Upper lobe of left lung (tissue), 6 donors: ENCODE measurements at regions not wholly inside any gene's neighbourhood (a gene's known extent, or its start where the extent isn't known, plus 50 kb on each side); places are given as distances from the start of the nearest gene placed in this dataset.

Experiments used
- ATAC-seq, 2 donors: fragments of 200-7000 bp; cut with Tn5 transposase; one replicate each; pipeline ENCODE4 v1.9.1; 2022; ENCODE audit warnings: mild to moderate bottlenecking in 2 of 2, moderate library complexity in 2 of 2; ENCODE audit not compliant: low FRiP score in 2 of 2
- DNase-seq, 2 donors: peaks; one replicate each; pipeline ENCODE4 v3.0.0-alpha.2; 2019 to 2020
- H3K27ac ChIP-seq, 4 donors: fragments of 200-600 bp; sonication (generic); one replicate each; pipeline ENCODE4 v1.5.1; 2016 to 2019
- H3K27me3 ChIP-seq, 4 donors: fragments of 200-600 bp; sonication (generic); one replicate each; pipeline ENCODE4 v1.5.1; 2017 to 2019
- H3K36me3 ChIP-seq, 4 donors: fragments of 200-600 bp; sonication (generic); one replicate each; pipeline ENCODE4 v1.5.1; 2016 to 2019
- H3K4me1 ChIP-seq, 4 donors: fragments of 200-600 bp; sonication (generic); one replicate each; pipeline ENCODE4 v1.5.1; 2018 to 2019
- H3K4me3 ChIP-seq, 4 donors: fragments of 200-600 bp; sonication (generic); one replicate each; pipeline ENCODE4 v1.5.1; 2017 to 2019; ENCODE audit warnings: mild to moderate bottlenecking in 2 of 4, moderate library complexity in 1 of 4
- H3K9me3 ChIP-seq, 4 donors: fragments of 200-600 bp; sonication (generic); one replicate each; pipeline ENCODE4 v1.5.1; 2018 to 2019
- CTCF ChIP-seq, 6 experiments: fragments of 450-650 bp in 4 of 6; fragments of 200-600 bp in 2 of 6; sonication (generic) in 2 of 6; IDR thresholded peaks; one replicate each; pipeline ENCODE4 v1.5.1; 2016 to 2019; ENCODE audit warnings: antibody characterized with exemption in 6 of 6
- EP300 ChIP-seq, 4 donors: sonication (generic); formaldehyde crosslinking; IDR thresholded peaks; one replicate each; pipeline ENCODE4 v1.5.1; 2017; ENCODE audit warnings: antibody characterized with exemption in 4 of 4, control low read depth in 2 of 4
- POLR2A ChIP-seq, 4 donors: fragments of 450-650 bp; IDR thresholded peaks; one replicate each; pipeline ENCODE4 v1.5.1; 2016 to 2017; ENCODE audit warnings: antibody characterized with exemption in 4 of 4, mild to moderate bottlenecking in 2 of 4
- POLR2AphosphoS5 ChIP-seq, 2 donors: sonication (generic); formaldehyde crosslinking; IDR thresholded peaks; one replicate each; pipeline ENCODE4 v1.5.1; 2017; ENCODE audit warnings: antibody characterized with exemption in 2 of 2
- WGBS, 2 donors: methylation state at CpG; one replicate each; pipeline ENCODE4 v1.1.5; 2017 to 2018; 5-methylcytosine and 5-hydroxymethylcytosine counted together
- donor health status: DM: no; HTN: no; CAD: no; lungs with moderate emphysema.
- donor health status: DM: no; HTN: yes; CAD: no; lungs with severe emphysema.

GRCh38 chr2:61774351-61774750, 79.5 kb downstream of the FAM161A start:
- H3K4me1 ChIP-seq, result no peaks in the 10 kb centered on the region
- no peaks in the 10 kb centered on the region for H3K27me3 ChIP-seq
- no peaks in the 10 kb centered on the region for H3K9me3 ChIP-seq
- no peaks in the 10 kb centered on the region for H3K36me3 ChIP-seq
- H3K4me3 ChIP-seq, result no peak overlapping the region
- no peak overlapping the region for H3K27ac ChIP-seq
- no peak for ATAC-seq
- no peak for TF ChIP-seq CTCF (IDR thresholded peaks at IDR 0.05)
- no peak for TF ChIP-seq POLR2AphosphoS5 (IDR thresholded peaks at IDR 0.05)
- no peak for TF ChIP-seq POLR2A (IDR thresholded peaks at IDR 0.05)
- no peak for TF ChIP-seq EP300 (IDR thresholded peaks at IDR 0.05)
- DNase-seq, result no peak
- 69 to 79% methylated on average over 1 of the region's 1 CpG for WGBS, 2 donors

DNA sequence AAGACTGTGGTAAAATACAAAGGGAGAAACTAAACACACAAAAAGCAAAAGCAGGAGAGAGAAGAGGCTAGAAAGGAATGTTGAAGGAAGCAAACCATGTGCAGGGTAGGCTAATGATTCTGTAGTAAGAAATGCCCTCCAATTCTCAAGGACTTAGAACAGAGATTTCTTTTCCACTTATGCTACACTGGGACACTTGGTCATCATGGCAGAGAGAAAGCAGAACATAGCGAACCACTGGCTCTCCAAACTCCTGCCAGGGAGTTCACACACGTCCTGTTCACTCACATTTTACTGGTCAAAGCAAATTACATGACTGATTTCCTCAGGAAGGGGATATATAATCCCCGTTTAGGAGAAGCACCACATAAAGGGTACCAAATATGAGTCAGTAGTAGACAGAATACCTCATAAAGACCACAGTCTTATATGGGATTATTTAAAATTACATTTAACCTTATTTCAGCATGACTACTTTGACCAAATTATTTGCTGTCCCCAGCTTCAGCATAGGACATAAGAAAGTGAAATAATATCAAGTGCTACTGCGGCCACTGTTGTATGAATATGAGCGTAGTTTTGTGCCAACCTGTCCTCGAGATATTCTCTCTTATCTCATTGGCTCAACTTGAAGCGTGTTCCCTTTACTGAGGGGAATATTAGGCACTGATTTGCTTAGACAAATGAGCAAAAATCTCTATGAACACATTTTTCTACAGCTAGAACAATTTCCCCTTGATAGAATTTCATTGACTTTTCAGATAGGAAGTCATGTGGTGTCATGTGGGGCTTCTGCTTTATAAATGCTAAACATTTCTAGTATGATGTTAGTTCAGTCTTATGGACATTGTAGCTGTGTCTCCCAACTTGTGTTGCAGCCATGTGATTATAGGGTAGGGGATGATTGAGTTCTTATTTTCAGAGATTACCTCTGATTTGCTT, 81.7 kb downstream of the FAM161A start:
- no peaks in the 10 kb centered on the region for H3K27me3 ChIP-seq
- H3K4me1 ChIP-seq, result no peaks in the 10 kb centered on the region
- 68 to 73% methylated on average over 7 of the region's 7 CpGs for WGBS, 2 donors
- no peak for TF ChIP-seq CTCF (IDR thresholded peaks at IDR 0.05)
- TF ChIP-seq EP300 (IDR thresholded peaks at IDR 0.05), result no peak
- no peak for TF ChIP-seq POLR2A (IDR thresholded peaks at IDR 0.05)
- no peak for TF ChIP-seq POLR2AphosphoS5 (IDR thresholded peaks at IDR 0.05)
- ATAC-seq, result no peak
- H3K9me3 ChIP-seq, result no peaks in the 10 kb centered on the region
- H3K27ac ChIP-seq, result no peak overlapping the region
- H3K4me3 ChIP-seq, result no peak overlapping the region
- no peaks in the 10 kb centered on the region for H3K36me3 ChIP-seq
- no peak for DNase-seq

- ATAC-seq (no peak), DNase-seq (no peak)
- no peak overlapping the region for H3K4me3 ChIP-seq
- H3K36me3 ChIP-seq, result no peaks in the 10 kb centered on the region
- no peaks in the 10 kb centered on the region for H3K9me3 ChIP-seq
- H3K27me3 ChIP-seq, result no peaks in the 10 kb centered on the region
- TF ChIP-seq EP300 (IDR thresholded peaks at IDR 0.05) (no peak), POLR2A (IDR thresholded peaks at IDR 0.05) (no peak), POLR2AphosphoS5 (IDR thresholded peaks at IDR 0.05) (no peak), CTCF (IDR thresholded peaks at IDR 0.05) (no peak)
- H3K27ac ChIP-seq, result no peak overlapping the region
- no peaks in the 10 kb centered on the region for H3K4me1 ChIP-seq
Observed at GRCh38 chr2:61770746-61771145, 83.1 kb downstream of the FAM161A start.

GRCh38 chr2:61770298-61770697, 83.6 kb downstream of the FAM161A start:
- 76 to 88% methylated on average over 1 of the region's 1 CpG for WGBS, 2 donors

More at GRCh38 chr2:61770298-61770697, 83.6 kb downstream of the FAM161A start:
- ATAC-seq (no peak), DNase-seq (no peak)
- Histone ChIP-seq H3K4me3 (no peak overlapping the region), H3K27ac (no peak overlapping the region), H3K36me3 (no peaks in the 10 kb centered on the region), H3K9me3 (no peaks in the 10 kb centered on the region), H3K27me3 (no peaks in the 10 kb centered on the region), H3K4me1 (no peaks in the 10 kb centered on the region)
- TF ChIP-seq POLR2A (IDR thresholded peaks at IDR 0.05) (no peak), POLR2AphosphoS5 (IDR thresholded peaks at IDR 0.05) (no peak), CTCF (IDR thresholded peaks at IDR 0.05) (no peak), EP300 (IDR thresholded peaks at IDR 0.05) (no peak)
